ENCODE measurements at regions not wholly inside any gene's neighbourhood (a gene's known extent, or its start where the extent isn't known, plus 50 kb on each side); places are given as distances from the start of the nearest gene placed in this dataset.
"Not testable (repeated sequence)": the region's sequence is repeated elsewhere in the genome, so short reads cannot be mapped to it uniquely, and the experiment has no call there.

DNA sequence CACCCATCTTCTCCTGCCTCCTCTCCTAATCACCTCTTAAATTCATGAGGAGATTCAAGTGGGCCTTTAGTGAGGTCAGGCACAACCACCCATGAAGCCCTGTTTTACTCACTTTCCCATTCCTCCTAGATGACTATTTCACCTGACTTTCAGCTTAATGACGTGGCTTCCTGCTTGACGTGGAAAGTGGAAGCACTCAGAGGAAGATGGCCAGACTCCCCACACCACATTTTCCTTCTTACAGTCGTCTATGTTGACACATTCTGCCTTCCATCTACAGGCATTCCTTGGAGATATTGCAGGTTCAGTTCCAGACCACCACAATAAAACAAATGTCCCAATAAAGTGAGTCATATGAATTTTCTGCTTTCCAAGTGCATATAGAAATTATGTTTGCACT, 146.4 kb upstream of the TAS2R1 start:
- no peak overlapping the region for H3K27ac ChIP-seq
- TF ChIP-seq, protein P1, sequence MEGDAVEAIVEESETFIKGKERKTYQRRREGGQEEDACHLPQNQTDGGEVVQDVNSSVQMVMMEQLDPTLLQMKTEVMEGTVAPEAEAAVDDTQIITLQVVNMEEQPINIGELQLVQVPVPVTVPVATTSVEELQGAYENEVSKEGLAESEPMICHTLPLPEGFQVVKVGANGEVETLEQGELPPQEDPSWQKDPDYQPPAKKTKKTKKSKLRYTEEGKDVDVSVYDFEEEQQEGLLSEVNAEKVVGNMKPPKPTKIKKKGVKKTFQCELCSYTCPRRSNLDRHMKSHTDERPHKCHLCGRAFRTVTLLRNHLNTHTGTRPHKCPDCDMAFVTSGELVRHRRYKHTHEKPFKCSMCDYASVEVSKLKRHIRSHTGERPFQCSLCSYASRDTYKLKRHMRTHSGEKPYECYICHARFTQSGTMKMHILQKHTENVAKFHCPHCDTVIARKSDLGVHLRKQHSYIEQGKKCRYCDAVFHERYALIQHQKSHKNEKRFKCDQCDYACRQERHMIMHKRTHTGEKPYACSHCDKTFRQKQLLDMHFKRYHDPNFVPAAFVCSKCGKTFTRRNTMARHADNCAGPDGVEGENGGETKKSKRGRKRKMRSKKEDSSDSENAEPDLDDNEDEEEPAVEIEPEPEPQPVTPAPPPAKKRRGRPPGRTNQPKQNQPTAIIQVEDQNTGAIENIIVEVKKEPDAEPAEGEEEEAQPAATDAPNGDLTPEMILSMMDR (conservative IDR thresholded peaks at IDR 0.05): no peak
- no peak for TF ChIP-seq ZFX (IDR thresholded peaks at IDR 0.05)

DNA sequence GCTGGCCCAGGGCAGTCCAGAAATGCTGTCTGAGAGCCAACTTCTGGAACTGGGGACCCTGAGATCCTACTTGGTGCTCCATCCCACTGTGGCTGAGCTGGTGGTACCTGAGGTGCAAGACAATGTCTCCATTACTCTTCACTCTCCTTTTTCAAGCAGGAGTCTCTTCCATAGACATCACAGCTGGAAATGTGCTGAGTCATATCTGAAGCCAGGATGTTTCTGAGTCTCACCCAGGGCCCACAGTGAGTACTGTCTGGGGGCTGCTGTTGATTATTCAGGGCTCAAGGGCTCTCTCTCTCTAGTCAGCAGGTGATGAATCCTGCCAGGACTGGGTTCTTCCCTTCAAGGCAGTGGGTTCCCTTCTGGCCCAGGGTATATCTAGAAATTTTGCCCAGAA, 145.2 kb upstream of the TAS2R1 start:
- H3K27ac ChIP-seq: no peak overlapping the region

DNA sequence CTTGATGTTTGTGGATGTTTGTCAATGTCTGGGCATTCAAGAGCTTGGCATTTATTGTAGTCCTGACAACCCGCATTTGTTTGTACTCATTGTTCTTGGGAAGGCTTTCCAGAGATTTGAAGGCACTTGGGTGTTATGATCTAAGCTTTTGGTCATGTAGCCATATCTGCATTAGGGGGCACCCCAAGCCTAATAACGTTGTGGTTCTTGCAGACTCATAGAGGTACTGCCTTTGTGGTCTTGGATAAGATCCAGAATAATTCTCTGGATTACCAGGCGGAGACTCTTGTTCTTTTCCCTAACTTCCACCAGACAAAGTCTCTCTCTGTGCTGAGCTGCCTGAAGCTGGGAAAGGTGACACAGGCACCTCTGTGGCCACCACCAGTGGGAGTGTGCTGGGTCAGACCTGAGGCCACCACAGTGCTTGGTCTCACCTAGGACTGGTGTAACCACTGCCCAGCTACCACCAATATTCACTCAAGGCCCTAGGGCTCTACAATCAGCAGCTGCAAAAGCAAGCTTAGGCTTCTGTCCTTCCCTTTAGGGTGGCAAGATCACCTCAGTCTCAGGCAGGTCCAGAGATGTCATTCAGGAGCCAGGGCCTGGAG, 144.4 kb upstream of the TAS2R1 start:
- no peak overlapping the region for H3K27ac ChIP-seq
- TF ChIP-seq, protein P1 (conservative IDR thresholded peaks at IDR 0.05): peak; percentile 16; the same call in 1 of the 2 replicates
- TF ChIP-seq ZFX (IDR thresholded peaks at IDR 0.05): no peak

More for the DNA sequence above, 145.2 kb upstream of the TAS2R1 start:
- TF ChIP-seq ZFX (IDR thresholded peaks at IDR 0.05): no peak
- TF ChIP-seq, protein P1 (conservative IDR thresholded peaks at IDR 0.05): no peak

DNA sequence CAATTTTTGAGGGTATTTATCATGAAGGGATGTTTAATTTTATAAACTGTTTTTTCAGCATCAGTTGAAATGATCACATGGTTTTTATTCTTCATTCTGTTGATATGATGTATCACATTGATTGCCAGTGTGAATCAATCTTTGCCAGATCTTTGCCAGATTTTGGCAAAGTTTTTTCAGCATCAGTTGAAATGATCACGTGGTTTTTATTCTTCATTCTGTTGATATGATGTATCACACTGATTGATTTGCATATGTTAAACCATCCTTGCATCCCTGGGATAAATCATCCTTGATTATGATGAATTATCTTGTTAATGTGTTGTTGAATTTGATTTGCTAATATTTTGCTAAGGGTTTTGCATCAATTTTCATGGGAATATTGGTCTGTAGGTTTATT, 140.9 kb upstream of the TAS2R1 start:
- H3K27ac ChIP-seq: no peak overlapping the region
- no peak for TF ChIP-seq ZFX (IDR thresholded peaks at IDR 0.05)
- TF ChIP-seq, protein P1 (conservative IDR thresholded peaks at IDR 0.05): no peak

DNA sequence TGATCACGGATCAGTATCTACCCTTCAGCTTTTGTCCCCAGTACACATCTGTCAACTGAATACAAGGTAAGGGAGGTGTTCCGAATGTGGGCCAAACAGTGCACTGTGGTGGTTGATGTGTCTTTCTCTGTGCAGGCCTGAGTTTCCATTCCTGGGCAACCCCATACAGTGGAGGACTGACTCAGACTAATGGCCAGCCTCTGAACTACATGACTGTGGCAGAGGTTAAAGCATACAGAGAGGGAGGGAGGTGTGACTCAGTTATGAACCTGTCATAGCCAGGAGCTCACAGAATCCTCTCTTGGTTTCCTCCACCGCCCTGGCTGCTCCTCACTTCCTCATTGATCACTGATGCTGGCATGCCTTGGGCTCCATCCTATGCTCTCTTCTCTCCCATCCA, 136.4 kb upstream of the TAS2R1 start:
- H3K27ac ChIP-seq: no peak overlapping the region
- TF ChIP-seq ZFX (IDR thresholded peaks at IDR 0.05): no peak
- TF ChIP-seq, protein P1 (conservative IDR thresholded peaks at IDR 0.05): no peak

DNA sequence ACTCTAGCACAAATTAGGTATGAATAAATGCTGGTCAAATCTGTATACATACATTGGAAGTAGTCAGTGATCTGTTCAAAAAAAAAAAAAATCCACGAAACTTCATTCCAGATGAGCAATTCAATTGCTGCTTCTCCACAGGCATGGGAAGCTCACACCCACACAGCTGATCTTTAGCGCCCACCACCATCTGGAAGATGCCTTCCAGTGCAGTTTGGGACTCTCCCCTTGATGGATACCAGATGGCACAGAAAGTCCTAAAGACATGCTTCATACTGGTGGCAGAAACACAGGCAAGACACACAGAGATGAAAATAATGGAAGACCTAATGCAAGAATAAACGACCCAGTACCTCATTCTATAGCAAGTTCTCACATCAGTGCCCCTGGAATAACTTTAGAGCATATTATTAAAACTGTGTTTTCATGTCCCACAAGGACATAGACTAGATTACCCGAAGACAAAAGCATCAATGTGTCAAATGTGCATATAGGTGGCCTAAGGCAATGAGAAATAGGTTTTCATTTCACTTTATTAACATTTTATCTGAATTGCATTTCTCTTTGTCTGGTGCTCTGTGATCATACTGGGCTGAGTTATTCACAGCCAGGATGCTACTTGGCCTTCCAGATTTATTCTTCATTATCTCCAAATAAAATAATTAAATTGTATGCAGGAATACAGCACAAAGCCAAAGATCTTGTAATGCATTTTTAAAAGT, 135.4 kb upstream of the TAS2R1 start:
- no peak for TF ChIP-seq ZFX (IDR thresholded peaks at IDR 0.05)
- TF ChIP-seq, protein P1 (conservative IDR thresholded peaks at IDR 0.05): no peak
- H3K27ac ChIP-seq: no peak overlapping the region

DNA sequence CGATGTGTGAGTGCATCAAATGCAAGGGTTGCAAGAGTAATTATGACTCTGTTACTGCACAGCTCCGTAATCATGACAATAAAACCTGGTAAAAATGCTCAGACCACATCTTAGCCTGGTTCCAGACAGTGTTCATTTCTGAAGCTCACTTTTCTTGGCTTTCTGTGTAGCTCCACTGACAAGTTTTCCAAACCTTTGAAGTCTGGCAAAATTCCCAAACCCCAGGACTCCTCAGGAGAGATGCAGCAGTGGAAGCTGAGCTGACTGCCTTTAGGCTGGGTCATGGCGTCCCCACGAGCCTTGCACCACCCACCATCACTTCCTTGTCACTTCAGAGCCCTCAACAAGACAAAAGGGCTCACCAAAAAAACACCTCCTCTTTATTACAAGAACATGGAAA, 131.6 kb upstream of the TAS2R1 start:
- TF ChIP-seq ZFX (IDR thresholded peaks at IDR 0.05): no peak
- TF ChIP-seq, protein P1 (conservative IDR thresholded peaks at IDR 0.05): no peak
- H3K27ac ChIP-seq: no peak overlapping the region

DNA sequence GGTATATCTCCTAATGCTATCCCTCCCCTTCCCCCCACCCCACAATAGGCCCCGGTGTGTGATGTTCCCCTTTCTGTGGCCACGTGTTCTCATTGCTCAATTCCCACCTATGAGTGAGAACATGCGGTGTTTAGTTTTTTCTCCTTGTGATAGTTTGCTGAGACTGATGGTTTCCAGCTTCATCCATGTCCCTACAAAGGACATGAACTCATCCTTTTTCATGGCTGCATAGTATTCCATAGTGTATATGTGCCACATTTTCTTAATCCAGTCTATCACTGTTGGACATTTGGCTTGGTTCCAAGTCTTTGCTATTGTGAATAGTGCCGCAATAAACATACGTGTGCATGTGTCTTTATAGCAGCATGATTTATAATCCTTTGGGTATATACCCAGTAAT, 122.5 kb upstream of the TAS2R1 start:
- H3K27ac ChIP-seq: not testable (repeated sequence)
